ENCODE measurements at regions not wholly inside any gene's neighbourhood (a gene's known extent, or its start where the extent isn't known, plus 50 kb on each side); places are given as distances from the start of the nearest gene placed in this dataset.

DNA sequence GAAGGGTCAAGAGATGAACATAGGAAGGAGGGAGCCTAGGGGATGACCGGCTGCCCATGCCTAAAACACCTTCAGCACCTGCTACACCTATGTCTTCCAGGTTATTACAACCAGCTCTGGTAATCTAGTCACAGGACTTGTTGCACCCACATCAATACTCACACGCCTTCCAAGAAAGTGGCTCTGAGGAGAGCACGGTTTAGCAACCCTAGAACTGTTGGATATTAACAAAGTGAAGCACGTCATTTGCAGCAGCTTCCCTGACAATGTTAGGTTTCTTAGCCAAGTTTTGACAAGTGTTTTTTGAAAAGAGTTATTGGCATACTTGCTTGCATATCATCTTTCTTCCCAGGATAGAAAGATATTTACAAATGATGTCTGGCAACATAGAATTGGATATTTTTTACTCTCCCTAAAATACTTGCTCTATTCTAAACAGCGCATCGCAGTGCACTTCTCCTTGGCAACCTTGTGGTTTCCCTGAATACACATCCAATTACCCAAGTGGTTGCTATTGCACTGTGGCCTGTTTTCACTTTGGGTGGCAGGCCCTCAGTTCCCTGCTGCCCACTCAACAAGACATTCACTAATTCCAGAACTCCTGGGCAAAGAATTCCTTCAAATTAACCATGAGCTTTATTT, 94.3 kb upstream of the ARHGAP42 start:
- Histone ChIP-seq H3K27ac (ENCODE audit: low read depth, low read length, poor library complexity, severe bottlenecking) (no peak overlapping the region), H3K4me3 (ENCODE audit: low read depth, low read length, poor library complexity, severe bottlenecking) (no peak overlapping the region), H3K36me3 (ENCODE audit: insufficient read depth, low read length, poor library complexity, severe bottlenecking) (no peaks in the 10 kb centered on the region), H3K4me1 (ENCODE audit: insufficient read depth, low read length, poor library complexity, severe bottlenecking) (no peaks in the 10 kb centered on the region), H3K27me3 (replicated peaks; ENCODE audit: insufficient read depth, low read depth, low read length, poor library complexity) (peaks cover 3% of the 10 kb centered on the region), H3K9me3 (ENCODE audit: low read depth, low read length, poor library complexity, severe bottlenecking) (no peaks in the 10 kb centered on the region)
- ChIA-PET POLR2A (ENCODE audit: low non-redundant PET) (no interaction called here), CTCF (no interaction called here)
- no peak for DNase-seq (ENCODE audit: low spot score)
- no TSS peak for BruUV-seq (replicated peaks)
- intact Hi-C loops (cut with micrococcal nuclease; ENCODE audit: unreplicated experiment): no loop called here
- TF ChIP-seq CTCF (conservative IDR thresholded peaks at IDR 0.05; ENCODE audit: low read depth, low read length) (no peak), EZH2 (IDR thresholded peaks at IDR 0.05; ENCODE audit: borderline replicate concordance, low read depth, low read length, poor library complexity, severe bottlenecking) (no peak)

DNA sequence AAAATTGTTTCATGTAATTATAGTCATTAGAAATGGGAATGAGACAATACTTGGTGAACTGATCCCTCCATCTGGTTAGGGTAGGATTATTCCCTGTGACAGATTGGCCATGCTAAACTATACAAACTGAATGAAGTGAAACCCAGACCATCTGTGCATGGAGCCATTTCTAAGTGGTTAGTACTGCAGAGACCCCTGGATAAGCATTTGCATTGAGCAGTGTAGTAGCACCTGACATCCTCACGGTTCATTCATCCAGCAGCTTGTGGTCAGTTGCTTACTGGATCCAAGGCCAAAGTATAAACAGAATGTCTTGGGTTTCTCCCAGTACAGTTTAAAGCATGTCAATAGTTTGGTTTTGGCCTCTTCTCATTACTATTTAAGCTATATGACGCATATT, 93.8 kb upstream of the ARHGAP42 start:
- TF ChIP-seq EZH2 (IDR thresholded peaks at IDR 0.05; ENCODE audit: borderline replicate concordance, low read depth, low read length, poor library complexity, severe bottlenecking) (no peak), CTCF (conservative IDR thresholded peaks at IDR 0.05; ENCODE audit: low read depth, low read length) (no peak)
- ChIA-PET POLR2A (ENCODE audit: low non-redundant PET) (no interaction called here), CTCF (no interaction called here)
- Histone ChIP-seq H3K4me1 (ENCODE audit: insufficient read depth, low read length, poor library complexity, severe bottlenecking) (no peaks in the 10 kb centered on the region), H3K36me3 (ENCODE audit: insufficient read depth, low read length, poor library complexity, severe bottlenecking) (no peaks in the 10 kb centered on the region), H3K9me3 (ENCODE audit: low read depth, low read length, poor library complexity, severe bottlenecking) (no peaks in the 10 kb centered on the region), H3K27ac (ENCODE audit: low read depth, low read length, poor library complexity, severe bottlenecking) (no peak overlapping the region), H3K4me3 (ENCODE audit: low read depth, low read length, poor library complexity, severe bottlenecking) (no peak overlapping the region), H3K27me3 (replicated peaks; ENCODE audit: insufficient read depth, low read depth, low read length, poor library complexity) (peaks cover 3% of the 10 kb centered on the region)
- DNase-seq (ENCODE audit: low spot score): no peak
- intact Hi-C loops (cut with micrococcal nuclease; ENCODE audit: unreplicated experiment): no loop called here
- BruUV-seq (replicated peaks): no TSS peak

GRCh38 chr11:100594320-100594719, 92.8 kb upstream of the ARHGAP42 start:
- ChIA-PET CTCF (no interaction called here), POLR2A (ENCODE audit: low non-redundant PET) (interaction anchor here (0.6 kb wide), 1 partner anchor 847 kb away, joined by 3 read pairs; no protein-coding TSS in a partner anchor)
- intact Hi-C loops (cut with micrococcal nuclease; ENCODE audit: unreplicated experiment): no loop called here
- Histone ChIP-seq H3K4me3 (ENCODE audit: low read depth, low read length, poor library complexity, severe bottlenecking) (no peak overlapping the region), H3K4me1 (ENCODE audit: insufficient read depth, low read length, poor library complexity, severe bottlenecking) (no peaks in the 10 kb centered on the region), H3K9me3 (ENCODE audit: low read depth, low read length, poor library complexity, severe bottlenecking) (no peaks in the 10 kb centered on the region), H3K36me3 (ENCODE audit: insufficient read depth, low read length, poor library complexity, severe bottlenecking) (no peaks in the 10 kb centered on the region), H3K27me3 (replicated peaks; ENCODE audit: insufficient read depth, low read depth, low read length, poor library complexity) (peaks cover 3% of the 10 kb centered on the region), H3K27ac (ENCODE audit: low read depth, low read length, poor library complexity, severe bottlenecking) (no peak overlapping the region)
- no TSS peak for BruUV-seq (replicated peaks)
- TF ChIP-seq EZH2 (IDR thresholded peaks at IDR 0.05; ENCODE audit: borderline replicate concordance, low read depth, low read length, poor library complexity, severe bottlenecking): no peak
- no peak for DNase-seq (ENCODE audit: low spot score)

- no peak overlapping the region for H3K4me3 ChIP-seq (ENCODE audit: low read depth, low read length, poor library complexity, severe bottlenecking)
- H3K9me3 ChIP-seq (ENCODE audit: low read depth, low read length, poor library complexity, severe bottlenecking): no peaks in the 10 kb centered on the region
- no peaks in the 10 kb centered on the region for H3K4me1 ChIP-seq (ENCODE audit: insufficient read depth, low read length, poor library complexity, severe bottlenecking)
- CTCF ChIA-PET: no interaction called here
- no TSS peak for BruUV-seq (replicated peaks)
- H3K27me3 ChIP-seq (replicated peaks; ENCODE audit: insufficient read depth, low read depth, low read length, poor library complexity): no peaks in the 10 kb centered on the region
- POLR2A ChIA-PET (ENCODE audit: low non-redundant PET): no interaction called here
- TF ChIP-seq CTCF (conservative IDR thresholded peaks at IDR 0.05; ENCODE audit: low read depth, low read length) (no peak), EZH2 (IDR thresholded peaks at IDR 0.05; ENCODE audit: borderline replicate concordance, low read depth, low read length, poor library complexity, severe bottlenecking) (no peak)
- H3K27ac ChIP-seq (ENCODE audit: low read depth, low read length, poor library complexity, severe bottlenecking): no peak overlapping the region
- DNase-seq (ENCODE audit: low spot score): no peak
- intact Hi-C loops (cut with micrococcal nuclease; ENCODE audit: unreplicated experiment): no loop called here
- H3K36me3 ChIP-seq (ENCODE audit: insufficient read depth, low read length, poor library complexity, severe bottlenecking): no peaks in the 10 kb centered on the region
Measured at GRCh38 chr11:100600941-100601340, 86.1 kb upstream of the ARHGAP42 start.

Data from A673 (cell line).